Trophoblast cell (in vitro differentiated cells and primary cell): ENCODE measurements at regions not wholly inside any gene's neighbourhood (a gene's known extent, or its start where the extent isn't known, plus 50 kb on each side); places are given as distances from the start of the nearest gene placed in this dataset.

ENCODE experiments used
- DNase-seq, 2 donors: peaks; one replicate each; pipeline ENCODE4 v3.0.0-alpha.2; 2016
- H2AFZ ChIP-seq: 2 replicates; pipeline ENCODE4 v1.6.1; 2013; ENCODE audit warnings: low read length, moderate library complexity, mild to moderate bottlenecking; ENCODE audit not compliant: insufficient read depth, poor library complexity
- H2AK5ac ChIP-seq: 2 replicates; pipeline ENCODE4 v1.6.1; 2013; ENCODE audit warnings: mild to moderate bottlenecking, low read length
- H2BK120ac ChIP-seq: 2 replicates; pipeline ENCODE4 v1.6.1; 2013; ENCODE audit warnings: low read length, mild to moderate bottlenecking, moderate library complexity; ENCODE audit not compliant: insufficient read depth, poor library complexity
- H2BK12ac ChIP-seq: 2 replicates; pipeline ENCODE4 v1.6.1; 2013; ENCODE audit warnings: mild to moderate bottlenecking, low read length, moderate library complexity
- H2BK5ac ChIP-seq: 2 replicates; pipeline ENCODE4 v1.6.1; 2013; ENCODE audit warnings: low read length, low read depth, moderate library complexity, mild to moderate bottlenecking; ENCODE audit not compliant: poor library complexity
- H3K14ac ChIP-seq: 2 replicates; pipeline ENCODE4 v1.6.1; 2013; ENCODE audit warnings: mild to moderate bottlenecking, low read length
- H3K18ac ChIP-seq: 2 replicates; pipeline ENCODE4 v1.6.1; 2013; ENCODE audit warnings: mild to moderate bottlenecking, low read length
- H3K23ac ChIP-seq: 2 replicates; pipeline ENCODE4 v1.6.1; 2013; ENCODE audit warnings: low read length
- H3K27ac ChIP-seq: 2 replicates; pipeline ENCODE4 v1.5.1; 2013; ENCODE audit warnings: low read depth, mild to moderate bottlenecking, inconsistent platforms, low read length, moderate library complexity
- H3K27me3 ChIP-seq: 2 replicates; pipeline ENCODE4 v1.6.1; 2013; ENCODE audit warnings: inconsistent platforms, mild to moderate bottlenecking, low read length, moderate library complexity; ENCODE audit not compliant: insufficient read depth
- H3K36me3 ChIP-seq, 2 experiments: 1 replicate in 1 of 2; 2 replicates in 1 of 2; pipeline ENCODE4 v1.6.1; 2013; ENCODE audit warnings: low read length in 2 of 2, mild to moderate bottlenecking in 2 of 2, moderate library complexity in 1 of 2; ENCODE audit not compliant: insufficient read depth in 2 of 2, control insufficient read depth in 1 of 2
- H3K4ac ChIP-seq: 2 replicates; pipeline ENCODE4 v1.6.1; 2013; ENCODE audit warnings: low read depth, mild to moderate bottlenecking, low read length, moderate library complexity
- H3K4me1 ChIP-seq, 2 experiments: 1 replicate in 1 of 2; 2 replicates in 1 of 2; pipeline ENCODE4 v1.6.1; 2013; ENCODE audit warnings: low read length in 2 of 2, mild to moderate bottlenecking in 2 of 2, moderate library complexity in 1 of 2; ENCODE audit not compliant: insufficient read depth in 2 of 2, control insufficient read depth in 1 of 2
- H3K4me2 ChIP-seq: 2 replicates; pipeline ENCODE4 v1.6.1; 2013; ENCODE audit warnings: inconsistent platforms, mild to moderate bottlenecking, low read length, moderate library complexity
- H3K4me3 ChIP-seq: 2 replicates; pipeline ENCODE4 v1.5.1; 2013; ENCODE audit warnings: mild to moderate bottlenecking, low read depth, low read length, inconsistent platforms
- H3K79me1 ChIP-seq: one replicate; pipeline ENCODE4 v1.6.1; 2013; ENCODE audit warnings: low read length
- H3K79me2 ChIP-seq: 2 replicates; pipeline ENCODE4 v1.6.1; 2013; ENCODE audit warnings: low read length, mild to moderate bottlenecking; ENCODE audit not compliant: control insufficient read depth, insufficient read depth, poor library complexity
- H3K9ac ChIP-seq: 2 replicates; pipeline ENCODE4 v1.6.1; 2013; ENCODE audit warnings: mild to moderate bottlenecking, low read length
- H3K9me3 ChIP-seq: 2 replicates; pipeline ENCODE4 v1.6.1; 2013; ENCODE audit warnings: low read depth, mild to moderate bottlenecking, control low read depth, inconsistent platforms, low read length; ENCODE audit not compliant: insufficient read depth
- H4K12ac ChIP-seq: 2 replicates; pipeline ENCODE4 v1.6.1; 2013; ENCODE audit warnings: low read depth, mild to moderate bottlenecking, low read length, moderate library complexity
- H4K8ac ChIP-seq: 2 replicates; pipeline ENCODE4 v1.6.1; 2013; ENCODE audit warnings: low read depth, mild to moderate bottlenecking, low read length, moderate library complexity
- H4K91ac ChIP-seq: one replicate; pipeline ENCODE4 v1.6.1; 2013; ENCODE audit warnings: low read depth, mild to moderate bottlenecking, low read length, moderate library complexity
- WGBS: extraction: QIAGEN DNeasy Blood & Tissue Kit; methylation state at CpG from one replicate; pipeline ENCODE4 v1.1.7; 2013; ENCODE audit warnings: missing lambda C conversion rate; ENCODE audit not compliant: insufficient read length, insufficient coverage; ENCODE audit errors: extremely low coverage; 5-methylcytosine and 5-hydroxymethylcytosine counted together

GRCh38 chr10:69734416-69734796 is 67.3 kb upstream of the COL13A1 start:
- no CpG with 5 or more reads among the region's 8 CpGs for WGBS
- no peak overlapping the region for H3K4ac ChIP-seq
- H3K18ac ChIP-seq: no peak overlapping the region
- H3K14ac ChIP-seq: no peak overlapping the region
- no peak overlapping the region for H4K12ac ChIP-seq
- peak overlapping the region; percentile 81 for H3K23ac ChIP-seq
- H2BK12ac ChIP-seq: no peak overlapping the region
- H2BK5ac ChIP-seq: no peak overlapping the region
- H3K27ac ChIP-seq: no peak overlapping the region
- no peak overlapping the region for H3K9ac ChIP-seq
- no peak overlapping the region for H2BK120ac ChIP-seq
- no peak overlapping the region for H2AFZ ChIP-seq
- no peaks in the 10 kb centered on the region for H3K79me1 ChIP-seq
- H3K27me3 ChIP-seq: no peaks in the 10 kb centered on the region
- H3K79me2 ChIP-seq: no peaks in the 10 kb centered on the region
- H3K9me3 ChIP-seq: peaks cover 2% of the 10 kb centered on the region
- H3K36me3 ChIP-seq: no peaks in the 10 kb centered on the region
- no peak overlapping the region for H3K4me2 ChIP-seq
- no peak overlapping the region for H2AK5ac ChIP-seq
- DNase-seq: no peak
- no peaks in the 10 kb centered on the region for H3K4me1 ChIP-seq
- H3K4me3 ChIP-seq: peak overlapping the region; percentile 47
- H4K91ac ChIP-seq: no peak overlapping the region
- no peak overlapping the region for H4K8ac ChIP-seq

- no CpG with 5 or more reads among the region's 9 CpGs for WGBS
- no peak overlapping the region for H4K8ac ChIP-seq
- H3K4ac ChIP-seq: no peak overlapping the region
Observed at GRCh38 chr10:69734797-69735468, 66.8 kb upstream of the COL13A1 start.

GRCh38 chr10:69736886-69737641 is 64.6 kb upstream of the COL13A1 start:
- Histone ChIP-seq H3K79me2 (no peaks in the 10 kb centered on the region), H4K8ac (no peak overlapping the region), H3K36me3 (no peaks in the 10 kb centered on the region), H2BK120ac (no peak overlapping the region), H3K18ac (no peak overlapping the region), H3K4me2 (no peak overlapping the region), H3K27ac (no peak overlapping the region), H3K79me1 (no peaks in the 10 kb centered on the region), H3K9ac (no peak overlapping the region), H3K9me3 (peaks cover 2% of the 10 kb centered on the region), H3K14ac (no peak overlapping the region), H2AK5ac (no peak overlapping the region), H3K27me3 (no peaks in the 10 kb centered on the region), H3K4me3 (no peak overlapping the region), H3K4me1 (no peaks in the 10 kb centered on the region), H4K12ac (no peak overlapping the region), H2BK5ac (no peak overlapping the region), H4K91ac (no peak overlapping the region), H3K4ac (no peak overlapping the region), H3K23ac (no peak overlapping the region), H2BK12ac (no peak overlapping the region), H2AFZ (no peak overlapping the region)
- WGBS: no CpG with 5 or more reads among the region's 12 CpGs
- DNase-seq: no peak

More at GRCh38 chr10:69734797-69735468, 66.8 kb upstream of the COL13A1 start:
- no peak overlapping the region for H3K4me2 ChIP-seq
- no peaks in the 10 kb centered on the region for H3K79me1 ChIP-seq
- no peak overlapping the region for H4K12ac ChIP-seq
- no peak for DNase-seq
- no peaks in the 10 kb centered on the region for H3K79me2 ChIP-seq
- H3K36me3 ChIP-seq: no peaks in the 10 kb centered on the region
- H3K27ac ChIP-seq: no peak overlapping the region
- H2BK120ac ChIP-seq: no peak overlapping the region
- no peak overlapping the region for H4K91ac ChIP-seq
- H3K9me3 ChIP-seq: peaks cover 2% of the 10 kb centered on the region
- H2BK12ac ChIP-seq: no peak overlapping the region
- H3K9ac ChIP-seq: no peak overlapping the region
- no peak overlapping the region for H3K18ac ChIP-seq
- no peak overlapping the region for H3K23ac ChIP-seq
- H2AFZ ChIP-seq: no peak overlapping the region
- no peak overlapping the region for H2AK5ac ChIP-seq
- no peak overlapping the region for H3K4me3 ChIP-seq
- no peaks in the 10 kb centered on the region for H3K27me3 ChIP-seq
- H2BK5ac ChIP-seq: no peak overlapping the region
- H3K14ac ChIP-seq: no peak overlapping the region
- H3K4me1 ChIP-seq: no peaks in the 10 kb centered on the region

GRCh38 chr10:69738071-69738470 is 63.6 kb upstream of the COL13A1 start:
- H3K27ac ChIP-seq: no peak overlapping the region
- no peak overlapping the region for H3K4me2 ChIP-seq
- no peak overlapping the region for H3K4ac ChIP-seq
- no CpG with 5 or more reads among the region's 5 CpGs for WGBS
- no peaks in the 10 kb centered on the region for H3K79me1 ChIP-seq
- no peak overlapping the region for H4K8ac ChIP-seq
- H3K14ac ChIP-seq: no peak overlapping the region
- no peak overlapping the region for H3K4me3 ChIP-seq
- no peak overlapping the region for H2BK5ac ChIP-seq
- H2BK120ac ChIP-seq: no peak overlapping the region
- H3K9me3 ChIP-seq: peaks cover 2% of the 10 kb centered on the region
- DNase-seq: no peak
- H4K12ac ChIP-seq: no peak overlapping the region
- H3K23ac ChIP-seq: no peak overlapping the region
- no peaks in the 10 kb centered on the region for H3K27me3 ChIP-seq
- H3K9ac ChIP-seq: no peak overlapping the region
- H3K18ac ChIP-seq: no peak overlapping the region
- H2AFZ ChIP-seq: no peak overlapping the region
- no peaks in the 10 kb centered on the region for H3K79me2 ChIP-seq
- no peaks in the 10 kb centered on the region for H3K36me3 ChIP-seq
- H4K91ac ChIP-seq: no peak overlapping the region
- H2BK12ac ChIP-seq: no peak overlapping the region
- H2AK5ac ChIP-seq: no peak overlapping the region
- no peaks in the 10 kb centered on the region for H3K4me1 ChIP-seq
